Mesendoderm (in vitro differentiated cells): ENCODE measurements at regions not wholly inside any gene's neighbourhood (a gene's known extent, or its start where the extent isn't known, plus 50 kb on each side); places are given as distances from the start of the nearest gene placed in this dataset.

Experiments used
- DNase-seq: peaks from one replicate; pipeline ENCODE4 v3.0.0; 2013
- H2AK5ac ChIP-seq: 2 replicates; pipeline ENCODE4 v1.6.1; 2013; ENCODE audit warnings: low read length, inconsistent platforms
- H2BK120ac ChIP-seq: 2 replicates; pipeline ENCODE4 v1.6.1; 2013; ENCODE audit warnings: low read depth, mild to moderate bottlenecking, low read length, moderate library complexity, mixed read lengths
- H2BK15ac ChIP-seq: replicated peaks from 2 replicates; pipeline ENCODE4 v1.6.1; 2013; ENCODE audit warnings: low read depth, mild to moderate bottlenecking, moderate library complexity
- H2BK5ac ChIP-seq: 2 replicates; pipeline ENCODE4 v1.6.1; 2013; ENCODE audit warnings: low read length, inconsistent platforms
- H3K18ac ChIP-seq: 2 replicates; pipeline ENCODE4 v1.6.1; 2013; ENCODE audit warnings: mild to moderate bottlenecking, low read length, mixed read lengths
- H3K23ac ChIP-seq: one replicate; pipeline ENCODE4 v1.6.1; 2013; ENCODE audit warnings: low read length
- H3K27ac ChIP-seq: 2 replicates; pipeline ENCODE4 v1.5.1; 2013; ENCODE audit warnings: low read depth, mild to moderate bottlenecking, inconsistent platforms, low read length, moderate library complexity
- H3K27me3 ChIP-seq: 2 replicates; pipeline ENCODE4 v1.6.1; 2013; ENCODE audit warnings: low read length, control low read depth, mild to moderate bottlenecking, inconsistent platforms; ENCODE audit not compliant: insufficient read depth, poor library complexity
- H3K36me3 ChIP-seq: 2 replicates; pipeline ENCODE4 v1.6.1; 2013; ENCODE audit warnings: low read length, inconsistent platforms; ENCODE audit not compliant: control insufficient read depth, insufficient read depth
- H3K4ac ChIP-seq: one replicate; pipeline ENCODE4 v1.6.1; 2013; ENCODE audit warnings: low read depth, mild to moderate bottlenecking, low read length, moderate library complexity
- H3K4me1 ChIP-seq: 2 replicates; pipeline ENCODE4 v1.6.1; 2013; ENCODE audit warnings: low read depth, low read length, inconsistent platforms; ENCODE audit not compliant: control insufficient read depth
- H3K4me2 ChIP-seq: 2 replicates; pipeline ENCODE4 v1.6.1; 2013; ENCODE audit warnings: low read length
- H3K4me3 ChIP-seq: 2 replicates; pipeline ENCODE4 v1.5.1; 2013; ENCODE audit warnings: mild to moderate bottlenecking, low read length
- H3K56ac ChIP-seq: one replicate; pipeline ENCODE4 v1.6.1; 2013; ENCODE audit warnings: low read length
- H3K79me1 ChIP-seq: 2 replicates; pipeline ENCODE4 v1.6.1; 2013; ENCODE audit warnings: low read length, inconsistent platforms
- H3K79me2 ChIP-seq: 2 replicates; pipeline ENCODE4 v1.6.1; 2013; ENCODE audit warnings: mild to moderate bottlenecking, low read length; ENCODE audit not compliant: control insufficient read depth, insufficient read depth
- H3K9ac ChIP-seq: 2 replicates; pipeline ENCODE4 v1.6.1; 2013; ENCODE audit warnings: low read length, inconsistent platforms
- H4K5ac ChIP-seq: one replicate; pipeline ENCODE4 v1.6.1; 2013; ENCODE audit warnings: low read length
- H4K8ac ChIP-seq: one replicate; pipeline ENCODE4 v1.6.1; 2013; ENCODE audit warnings: low read depth, mild to moderate bottlenecking, control low read depth, low read length, moderate library complexity
- WGBS: extraction: QIAGEN DNeasy Blood & Tissue Kit; methylation state at CpG from one replicate; pipeline ENCODE4 v1.1.7; 2013; ENCODE audit warnings: low lambda C conversion rate, missing lambda C conversion rate; ENCODE audit not compliant: insufficient coverage; ENCODE audit errors: extremely low coverage; 5-methylcytosine and 5-hydroxymethylcytosine counted together

- no CpG with 5 or more reads among the region's 3 CpGs for WGBS
- Histone ChIP-seq H3K79me2 (no peaks in the 10 kb centered on the region), H3K9ac (no peak overlapping the region), H3K4me1 (no peaks in the 10 kb centered on the region), H3K79me1 (no peaks in the 10 kb centered on the region), H3K23ac (no peak overlapping the region), H3K36me3 (no peaks in the 10 kb centered on the region), H4K8ac (no peak overlapping the region), H2BK5ac (no peak overlapping the region), H2BK15ac (no peak overlapping the region), H2AK5ac (no peak overlapping the region), H3K56ac (no peak overlapping the region), H3K27ac (no peak overlapping the region), H4K5ac (no peak overlapping the region), H3K27me3 (no peaks in the 10 kb centered on the region), H3K4me2 (no peak overlapping the region), H3K4ac (no peak overlapping the region), H3K4me3 (no peak overlapping the region), H3K18ac (no peak overlapping the region), H2BK120ac (no peak overlapping the region)
- no peak for DNase-seq
These were observed 459.8 kb upstream of the CTSO start for GRCh38 chr4:156413239-156414135.

- no peaks in the 10 kb centered on the region for H3K36me3 ChIP-seq
- no peak overlapping the region for H3K4me2 ChIP-seq
- no peaks in the 10 kb centered on the region for H3K4me1 ChIP-seq
- no peak overlapping the region for H4K5ac ChIP-seq
- H3K27me3 ChIP-seq, result no peaks in the 10 kb centered on the region
- no peaks in the 10 kb centered on the region for H3K79me1 ChIP-seq
- H3K4ac ChIP-seq, result no peak overlapping the region
- no peak overlapping the region for H3K27ac ChIP-seq
- no peak overlapping the region for H2BK120ac ChIP-seq
- no peak overlapping the region for H4K8ac ChIP-seq
- H3K4me3 ChIP-seq, result no peak overlapping the region
- H2AK5ac ChIP-seq, result no peak overlapping the region
- no peak overlapping the region for H3K23ac ChIP-seq
- no peaks in the 10 kb centered on the region for H3K79me2 ChIP-seq
- H2BK5ac ChIP-seq, result no peak overlapping the region
- H2BK15ac ChIP-seq, result no peak overlapping the region
- no peak overlapping the region for H3K9ac ChIP-seq
- H3K18ac ChIP-seq, result no peak overlapping the region
- DNase-seq, result no peak
- WGBS, result no CpG with 5 or more reads among the region's 2 CpGs
- H3K56ac ChIP-seq, result no peak overlapping the region
These were observed 457.9 kb upstream of the CTSO start for GRCh38 chr4:156411531-156411930.

- H2AK5ac ChIP-seq, result no peak overlapping the region
- H3K4ac ChIP-seq, result no peak overlapping the region
- no peak overlapping the region for H2BK120ac ChIP-seq
- 100% methylated on average over 1 of the region's 4 CpGs for WGBS
- no peak overlapping the region for H4K8ac ChIP-seq
- H3K27me3 ChIP-seq, result no peaks in the 10 kb centered on the region
- no peak overlapping the region for H4K5ac ChIP-seq
- H3K36me3 ChIP-seq, result no peaks in the 10 kb centered on the region
- no peaks in the 10 kb centered on the region for H3K79me2 ChIP-seq
- H3K18ac ChIP-seq, result no peak overlapping the region
- H3K4me1 ChIP-seq, result no peaks in the 10 kb centered on the region
- H2BK15ac ChIP-seq, result no peak overlapping the region
- DNase-seq, result no peak
- H3K9ac ChIP-seq, result no peak overlapping the region
- H3K56ac ChIP-seq, result no peak overlapping the region
- H3K4me3 ChIP-seq, result no peak overlapping the region
- H3K23ac ChIP-seq, result no peak overlapping the region
- H2BK5ac ChIP-seq, result no peak overlapping the region
- no peak overlapping the region for H3K27ac ChIP-seq
- H3K79me1 ChIP-seq, result no peaks in the 10 kb centered on the region
- no peak overlapping the region for H3K4me2 ChIP-seq
These were observed 455.1 kb upstream of the CTSO start for GRCh38 chr4:156408749-156409148.

GRCh38 chr4:156401371-156401770, 447.7 kb upstream of the CTSO start:
- DNase-seq, result no peak
- no peak overlapping the region for H2BK120ac ChIP-seq
- no peak overlapping the region for H3K23ac ChIP-seq
- H4K5ac ChIP-seq, result no peak overlapping the region
- no peaks in the 10 kb centered on the region for H3K27me3 ChIP-seq
- H3K36me3 ChIP-seq, result no peaks in the 10 kb centered on the region
- H3K4me3 ChIP-seq, result no peak overlapping the region
- H3K27ac ChIP-seq, result no peak overlapping the region
- no peak overlapping the region for H2BK5ac ChIP-seq
- no peak overlapping the region for H3K4ac ChIP-seq
- H3K9ac ChIP-seq, result no peak overlapping the region
- H3K18ac ChIP-seq, result no peak overlapping the region
- H3K4me2 ChIP-seq, result no peak overlapping the region
- no peak overlapping the region for H4K8ac ChIP-seq
- WGBS, result no CpG with 5 or more reads among the region's 2 CpGs
- no peak overlapping the region for H3K56ac ChIP-seq
- no peak overlapping the region for H2BK15ac ChIP-seq
- no peaks in the 10 kb centered on the region for H3K79me2 ChIP-seq
- no peak overlapping the region for H2AK5ac ChIP-seq
- H3K4me1 ChIP-seq, result no peaks in the 10 kb centered on the region
- no peaks in the 10 kb centered on the region for H3K79me1 ChIP-seq

- H3K36me3 ChIP-seq, result no peaks in the 10 kb centered on the region
- H2BK15ac ChIP-seq, result no peak overlapping the region
- no peak overlapping the region for H3K9ac ChIP-seq
- H4K8ac ChIP-seq, result no peak overlapping the region
- H2BK120ac ChIP-seq, result no peak overlapping the region
- H3K4me3 ChIP-seq, result no peak overlapping the region
- H2BK5ac ChIP-seq, result no peak overlapping the region
- H3K4ac ChIP-seq, result no peak overlapping the region
- no peaks in the 10 kb centered on the region for H3K79me1 ChIP-seq
- no peak overlapping the region for H4K5ac ChIP-seq
- H2AK5ac ChIP-seq, result no peak overlapping the region
- no peaks in the 10 kb centered on the region for H3K4me1 ChIP-seq
- H3K79me2 ChIP-seq, result no peaks in the 10 kb centered on the region
- no CpG with 5 or more reads among the region's 2 CpGs for WGBS
- H3K56ac ChIP-seq, result no peak overlapping the region
- no peak for DNase-seq
- no peak overlapping the region for H3K18ac ChIP-seq
- no peak overlapping the region for H3K4me2 ChIP-seq
- H3K27me3 ChIP-seq, result no peaks in the 10 kb centered on the region
- H3K23ac ChIP-seq, result no peak overlapping the region
- H3K27ac ChIP-seq, result no peak overlapping the region
These were observed 442.9 kb upstream of the CTSO start for GRCh38 chr4:156396534-156396933.

- Histone ChIP-seq H3K4ac (no peak overlapping the region), H2BK120ac (no peak overlapping the region), H3K56ac (no peak overlapping the region), H3K9ac (no peak overlapping the region), H3K18ac (no peak overlapping the region), H3K4me2 (no peak overlapping the region), H3K79me2 (no peaks in the 10 kb centered on the region), H3K36me3 (no peaks in the 10 kb centered on the region), H3K4me3 (no peak overlapping the region), H3K27me3 (no peaks in the 10 kb centered on the region), H2AK5ac (no peak overlapping the region), H2BK5ac (no peak overlapping the region), H3K23ac (no peak overlapping the region), H2BK15ac (no peak overlapping the region), H4K8ac (no peak overlapping the region), H3K27ac (no peak overlapping the region), H3K4me1 (no peaks in the 10 kb centered on the region), H3K79me1 (no peaks in the 10 kb centered on the region), H4K5ac (no peak overlapping the region)
- DNase-seq, result no peak
- WGBS, result no CpG with 5 or more reads among the region's 2 CpGs
These were observed 437.6 kb upstream of the CTSO start for GRCh38 chr4:156391325-156391653.
